IgD-negative memory B cell (primary cell): ENCODE measurements at regions not wholly inside any gene's neighbourhood (a gene's known extent, or its start where the extent isn't known, plus 50 kb on each side); places are given as distances from the start of the nearest gene placed in this dataset.

ENCODE experiments used
- H3K27ac Mint-ChIP-seq, 3 donors: one replicate each; pipeline ENCODE4 v1.8.0; 2020 to 2022; ENCODE audit warnings: mild to moderate bottlenecking in 3 of 3, mixed read lengths in 3 of 3, moderate library complexity in 1 of 3
- H3K27me3 Mint-ChIP-seq: one replicate; pipeline ENCODE4 v1.8.0; 2021; ENCODE audit warnings: mixed read lengths
- H3K36me3 Mint-ChIP-seq: one replicate; pipeline ENCODE4 v1.8.0; 2020; ENCODE audit warnings: mild to moderate bottlenecking, mixed read lengths
- H3K4me1 Mint-ChIP-seq, 3 donors: one replicate each; pipeline ENCODE4 v1.8.0; 2020 to 2022; ENCODE audit warnings: mixed read lengths in 3 of 3, mild to moderate bottlenecking in 1 of 3
- H3K4me3 Mint-ChIP-seq, 4 donors: one replicate each; pipeline ENCODE4 v1.8.0; 2020 to 2022; ENCODE audit warnings: mild to moderate bottlenecking in 4 of 4, mixed read lengths in 4 of 4, moderate library complexity in 3 of 4
- H3K9me3 Mint-ChIP-seq, 3 donors: one replicate each; pipeline ENCODE4 v1.8.0; 2020 to 2021; ENCODE audit warnings: mixed read lengths in 3 of 3, mild to moderate bottlenecking in 1 of 3

DNA sequence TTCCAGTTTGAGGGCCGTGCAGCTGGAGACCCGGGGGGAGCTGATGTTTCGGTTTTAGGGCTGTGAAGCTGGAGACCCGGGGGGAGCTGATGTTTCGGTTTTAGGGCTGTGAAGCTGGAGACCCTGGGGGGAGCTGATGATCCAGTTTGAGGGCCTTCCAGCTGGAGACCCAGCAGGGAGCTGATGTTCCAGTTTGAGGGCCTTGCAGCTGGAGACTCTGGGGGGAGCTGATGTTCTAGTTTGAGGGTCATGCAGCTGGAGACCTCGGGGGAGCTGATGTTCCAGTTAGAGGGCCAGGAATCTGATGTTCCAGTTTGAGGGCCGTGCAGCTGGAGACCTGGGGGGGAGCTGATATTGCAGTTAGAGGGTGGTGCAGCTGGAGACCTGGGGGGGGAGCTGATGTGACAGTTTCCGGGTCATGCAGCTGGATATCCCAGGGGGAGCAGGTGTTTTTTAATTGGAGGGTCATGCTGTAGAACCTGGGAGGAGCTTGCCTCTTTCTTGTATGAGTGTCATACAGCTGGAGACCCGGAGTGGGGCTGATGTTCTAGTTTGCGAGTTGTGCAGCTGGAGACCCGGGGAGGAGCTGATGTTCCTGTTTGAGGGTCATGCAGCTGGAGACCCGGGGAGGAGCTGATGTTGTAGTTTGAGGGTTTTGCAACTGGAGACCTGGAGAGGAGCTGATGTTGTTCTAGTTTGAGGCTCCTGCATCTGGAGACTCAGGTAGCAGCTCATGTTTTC lies 153.2 kb downstream of the RTP5 start:
- peaks cover 37% of the 10 kb centered on the region for H3K27me3 Mint-ChIP-seq
- H3K36me3 Mint-ChIP-seq: no peaks in the 10 kb centered on the region

DNA sequence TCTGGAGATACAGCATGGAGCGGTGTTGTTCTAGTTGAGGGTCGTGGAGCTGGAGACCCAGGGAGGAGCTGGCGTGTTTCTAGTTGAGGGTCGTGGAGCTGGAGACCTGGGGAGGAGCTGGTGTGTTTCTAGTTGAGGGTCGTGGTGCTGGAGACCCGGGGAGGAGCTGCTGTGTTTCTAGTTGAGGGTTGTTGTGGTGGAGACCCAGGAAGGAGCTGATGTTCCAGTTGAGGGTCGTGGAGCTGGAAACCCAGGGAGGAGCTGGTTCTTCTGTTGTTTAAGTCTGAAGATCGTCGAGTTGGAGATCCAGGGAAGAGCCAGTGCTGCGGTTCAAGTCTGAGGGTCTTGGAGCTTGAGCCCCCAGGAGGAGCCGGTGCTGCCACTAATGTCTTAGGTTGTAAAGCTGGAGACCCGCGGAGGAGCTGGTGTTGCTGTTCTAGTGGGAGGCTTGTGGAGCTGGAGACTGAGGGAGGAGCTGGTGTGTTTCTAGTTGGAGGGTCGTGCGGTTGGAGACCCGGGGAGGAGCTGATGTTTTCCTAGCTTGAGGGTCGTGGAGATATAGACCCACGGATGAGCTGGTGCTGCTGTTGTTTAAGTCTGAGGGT lies 155.3 kb downstream of the RTP5 start:
- Mint-ChIP-seq H3K27me3 (peaks cover 37% of the 10 kb centered on the region), H3K4me1 (peaks cover 8 to 14% (median 14%) of the 10 kb centered on the region in 3 donors), H3K36me3 (no peaks in the 10 kb centered on the region), H3K4me3 (no peak overlapping the region), H3K9me3 (no peaks in the 10 kb centered on the region), H3K27ac (peak overlapping the region; percentile 4 to 59 (median 38))

More for the DNA sequence above, 153.2 kb downstream of the RTP5 start:
- no peak overlapping the region for H3K4me3 Mint-ChIP-seq
- H3K27ac Mint-ChIP-seq: no peak overlapping the region
- H3K4me1 Mint-ChIP-seq: peaks cover 6 to 14% (median 9%) of the 10 kb centered on the region in 3 donors
- no peaks in the 10 kb centered on the region for H3K9me3 Mint-ChIP-seq

- peak overlapping the region in 2 of 4 donors; percentile 59 to 72 for H3K4me3 Mint-ChIP-seq
- H3K27ac Mint-ChIP-seq: no peak overlapping the region
- peaks cover 14 to 28% (median 23%) of the 10 kb centered on the region in 3 donors for H3K4me1 Mint-ChIP-seq
- no peaks in the 10 kb centered on the region for H3K9me3 Mint-ChIP-seq
- no peaks in the 10 kb centered on the region for H3K36me3 Mint-ChIP-seq
- H3K27me3 Mint-ChIP-seq: peaks cover 36% of the 10 kb centered on the region
Observed at GRCh38 chr2:242027676-242028450, 158.3 kb downstream of the RTP5 start.

GRCh38 chr2:242029422-242030225 lies 160.1 kb downstream of the RTP5 start:
- Mint-ChIP-seq H3K27me3 (peaks cover 40% of the 10 kb centered on the region), H3K36me3 (no peaks in the 10 kb centered on the region), H3K27ac (peak overlapping the region in 1 of 3 donors; percentile 32)

DNA sequence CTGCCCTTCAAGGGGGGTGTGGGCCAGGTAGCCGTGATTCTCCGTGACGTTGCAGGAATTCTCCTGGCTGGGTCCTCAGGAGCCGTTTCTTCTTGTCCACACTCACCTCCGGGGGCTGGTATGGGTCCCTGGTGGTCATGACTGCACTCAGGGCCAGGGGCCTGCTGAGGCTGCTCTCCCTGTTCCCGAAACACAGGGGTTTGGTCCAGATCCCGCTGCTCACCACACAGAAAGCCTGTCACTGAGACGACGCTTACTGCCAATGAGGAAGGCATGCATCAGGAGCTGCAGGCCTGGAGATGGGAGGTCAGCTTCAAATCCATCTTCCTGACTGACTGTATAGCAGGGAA lies 160.7 kb downstream of the RTP5 start:
- Mint-ChIP-seq H3K36me3 (no peaks in the 10 kb centered on the region), H3K27ac (peak overlapping the region in 2 of 3 donors; percentile 32 to 83), H3K4me1 (peaks cover 17 to 28% (median 21%) of the 10 kb centered on the region in 3 donors), H3K27me3 (peaks cover 36% of the 10 kb centered on the region), H3K4me3 (no peak overlapping the region), H3K9me3 (no peaks in the 10 kb centered on the region)

More at GRCh38 chr2:242029422-242030225, 160.1 kb downstream of the RTP5 start:
- H3K9me3 Mint-ChIP-seq: no peaks in the 10 kb centered on the region
- H3K4me3 Mint-ChIP-seq: peak overlapping the region in 1 of 4 donors; percentile 84
- peaks cover 17 to 28% (median 21%) of the 10 kb centered on the region in 3 donors for H3K4me1 Mint-ChIP-seq

DNA sequence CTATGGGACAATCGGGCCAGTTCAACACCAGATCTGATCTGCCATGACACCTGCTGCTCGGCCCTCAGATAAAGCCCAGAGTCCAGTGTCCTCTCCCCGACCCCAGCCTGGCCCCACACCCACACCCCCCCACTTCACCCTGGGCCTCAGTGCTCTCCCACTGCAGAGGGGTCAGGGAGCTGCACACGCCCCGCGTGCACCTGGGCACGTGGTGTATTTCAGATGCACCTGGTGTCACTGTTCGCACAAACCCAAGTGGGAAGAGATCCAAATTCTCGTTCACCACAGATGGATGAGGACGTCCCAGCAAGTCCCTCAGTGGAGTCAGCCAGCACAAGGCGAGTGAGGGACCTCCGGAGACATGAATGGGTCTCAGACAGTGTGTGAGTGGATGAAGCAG lies 161.3 kb downstream of the RTP5 start:
- peak overlapping the region in 2 of 4 donors; percentile 71 to 79 for H3K4me3 Mint-ChIP-seq
- H3K27ac Mint-ChIP-seq: peak overlapping the region in 1 of 3 donors; percentile 83
- no peaks in the 10 kb centered on the region for H3K9me3 Mint-ChIP-seq
- H3K27me3 Mint-ChIP-seq: peaks cover 33% of the 10 kb centered on the region
- H3K36me3 Mint-ChIP-seq: peaks cover 1% of the 10 kb centered on the region
- H3K4me1 Mint-ChIP-seq: peaks cover 17 to 28% (median 21%) of the 10 kb centered on the region in 3 donors

DNA sequence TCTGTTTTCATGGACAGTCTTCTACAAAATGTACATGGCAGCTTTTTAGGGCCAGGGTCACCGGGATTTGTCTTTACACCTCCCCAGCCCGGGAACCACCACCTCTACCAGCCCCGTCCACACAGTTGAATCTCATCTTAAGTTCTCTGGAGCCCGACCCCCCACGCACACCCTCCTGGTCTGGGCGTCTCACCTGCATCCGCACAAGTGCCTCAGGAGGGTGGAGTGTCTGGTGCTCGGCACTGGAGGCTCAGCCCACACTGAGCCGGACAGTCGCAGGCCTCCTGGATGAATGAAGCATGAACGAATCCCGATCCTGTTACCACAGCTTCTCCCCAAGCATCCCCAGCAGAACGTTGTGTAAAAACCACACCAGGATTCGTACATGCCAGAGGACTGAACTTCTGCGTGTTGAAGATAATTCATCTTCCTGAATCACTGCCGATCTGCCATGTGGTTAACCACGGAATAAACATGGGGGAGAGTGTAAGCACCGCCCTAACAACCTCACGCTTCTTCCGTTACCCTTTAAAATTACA lies 162.0 kb downstream of the RTP5 start:
- Mint-ChIP-seq H3K27me3 (peaks cover 33% of the 10 kb centered on the region), H3K36me3 (peaks cover 3% of the 10 kb centered on the region), H3K9me3 (no peaks in the 10 kb centered on the region), H3K4me3 (peak overlapping the region in 3 of 4 donors; percentile 71 to 92 (median 79)), H3K27ac (peak overlapping the region in 1 of 3 donors; percentile 83), H3K4me1 (peaks cover 17 to 28% (median 21%) of the 10 kb centered on the region in 3 donors)

DNA sequence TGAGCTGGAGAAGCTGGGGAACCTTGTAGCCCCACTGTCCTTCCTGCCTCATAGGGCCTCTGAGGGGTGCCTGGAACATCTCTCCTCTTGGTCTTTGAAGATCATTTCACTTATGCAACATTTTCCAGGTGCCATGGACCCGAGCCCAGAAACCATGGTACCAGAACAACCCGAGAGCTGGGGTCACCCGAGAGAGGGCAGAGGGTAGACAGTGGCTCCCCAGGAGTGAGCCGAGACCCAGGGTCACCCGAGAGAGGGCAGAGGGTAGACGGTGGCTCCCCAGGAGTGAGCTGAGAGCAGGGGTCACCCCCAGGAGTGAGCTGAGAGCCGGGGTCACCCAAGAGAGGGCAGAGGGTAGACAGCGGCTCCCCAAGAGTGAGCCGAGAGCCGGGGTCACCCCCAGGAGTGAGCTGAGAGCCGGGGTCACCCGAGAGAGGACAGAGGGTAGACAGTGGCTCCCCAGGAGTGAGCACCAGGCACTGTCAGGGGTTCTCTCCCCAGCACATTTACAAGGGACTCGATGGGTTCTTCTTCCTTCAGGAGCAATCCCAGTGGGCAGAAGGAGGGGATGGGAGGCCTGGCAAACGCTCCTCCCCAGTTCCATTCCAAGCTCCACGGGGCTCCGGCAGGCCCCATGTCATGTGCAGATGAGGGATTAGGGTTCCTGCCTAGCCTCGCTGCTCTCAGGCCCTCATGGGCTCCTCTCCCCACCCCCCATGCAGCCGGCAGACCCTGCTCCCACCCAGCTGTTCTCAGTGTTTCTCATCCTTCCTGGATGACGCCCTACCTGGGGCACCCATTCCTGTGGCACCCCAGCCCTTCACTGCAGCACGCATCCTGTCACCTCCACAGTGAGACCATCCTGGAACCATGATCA lies 163.5 kb downstream of the RTP5 start:
- H3K27me3 Mint-ChIP-seq: peaks cover 40% of the 10 kb centered on the region
- no peak overlapping the region for H3K4me3 Mint-ChIP-seq
- H3K27ac Mint-ChIP-seq: peak overlapping the region in 1 of 3 donors; percentile 76
- no peaks in the 10 kb centered on the region for H3K9me3 Mint-ChIP-seq
- H3K4me1 Mint-ChIP-seq: peaks cover 17 to 28% (median 21%) of the 10 kb centered on the region in 3 donors
- H3K36me3 Mint-ChIP-seq: peaks cover 3% of the 10 kb centered on the region

DNA sequence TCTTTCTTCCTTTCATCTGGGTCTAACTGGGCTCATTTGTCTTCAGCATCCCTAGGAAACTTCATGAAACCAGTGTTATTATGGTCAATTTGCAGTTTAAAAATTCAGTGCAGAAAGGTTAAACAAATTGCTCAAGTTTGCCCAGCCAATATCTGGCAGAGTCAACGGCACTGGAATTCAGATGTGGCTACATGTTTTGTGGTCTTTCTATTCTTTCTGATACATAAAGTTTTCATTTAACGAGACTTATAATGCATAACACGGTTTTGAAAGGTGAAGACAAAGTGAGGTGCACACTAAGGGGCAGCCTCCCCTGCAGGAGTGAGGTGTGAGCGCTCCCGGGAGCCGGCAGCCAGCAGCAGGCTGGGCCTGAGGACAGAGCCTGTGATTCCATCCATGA lies 164.6 kb downstream of the RTP5 start:
- Mint-ChIP-seq H3K4me1 (peaks cover 17 to 27% (median 24%) of the 10 kb centered on the region in 3 donors), H3K27ac (no peak overlapping the region), H3K4me3 (no peak overlapping the region), H3K27me3 (peaks cover 45% of the 10 kb centered on the region), H3K9me3 (no peaks in the 10 kb centered on the region), H3K36me3 (peaks cover 3% of the 10 kb centered on the region)

DNA sequence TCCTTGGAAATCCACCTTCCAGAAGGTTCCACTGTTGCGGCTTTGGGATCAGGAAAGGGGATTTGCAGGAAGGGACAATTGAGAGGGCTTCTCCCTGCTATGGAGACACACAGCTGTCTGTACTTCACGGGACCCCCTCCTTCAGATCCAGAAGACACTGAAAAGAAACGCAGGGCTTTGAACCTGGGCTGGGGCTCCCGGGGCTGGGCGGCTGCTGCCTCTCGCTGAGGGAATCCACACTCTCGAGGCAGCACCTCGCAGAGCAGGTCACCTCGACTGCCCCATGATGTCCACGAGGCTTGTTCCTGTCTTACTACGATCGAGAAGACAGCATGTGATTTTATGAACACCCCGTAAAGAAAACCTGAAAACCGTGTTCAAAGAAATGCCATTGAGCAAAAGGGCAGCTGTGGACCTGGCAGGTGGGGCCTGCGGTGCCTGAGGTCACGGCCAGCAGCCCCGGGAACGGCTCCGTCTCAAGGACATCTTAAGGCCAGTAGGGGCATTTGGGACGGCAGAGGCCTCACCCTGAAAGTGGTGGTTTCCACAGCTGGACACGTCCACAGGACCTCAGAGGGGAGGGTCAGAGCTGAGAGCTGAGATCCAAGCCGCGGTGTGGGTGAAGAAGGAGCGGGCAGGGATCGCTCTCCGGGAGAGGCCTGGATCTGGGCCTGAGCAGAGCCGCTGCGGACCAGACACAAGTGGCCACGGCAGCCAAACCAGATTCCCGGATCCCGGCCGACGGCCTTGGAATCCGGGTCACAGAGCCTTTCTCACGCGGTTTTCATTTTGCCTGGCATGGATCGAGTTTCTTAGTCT lies 165.7 kb downstream of the RTP5 start:
- no peak overlapping the region for H3K27ac Mint-ChIP-seq
- H3K27me3 Mint-ChIP-seq: peaks cover 45% of the 10 kb centered on the region
- H3K9me3 Mint-ChIP-seq: no peaks in the 10 kb centered on the region
- H3K4me1 Mint-ChIP-seq: peaks cover 12 to 17% (median 16%) of the 10 kb centered on the region in 3 donors
- H3K4me3 Mint-ChIP-seq: peak overlapping the region in 1 of 4 donors; percentile 74
- H3K36me3 Mint-ChIP-seq: peaks cover 3% of the 10 kb centered on the region

- H3K4me1 Mint-ChIP-seq: peaks cover 9 to 15% (median 11%) of the 10 kb centered on the region in 3 donors
- peaks cover 3% of the 10 kb centered on the region for H3K36me3 Mint-ChIP-seq
- no peaks in the 10 kb centered on the region for H3K9me3 Mint-ChIP-seq
- H3K27me3 Mint-ChIP-seq: peaks cover 38% of the 10 kb centered on the region
- no peak overlapping the region for H3K27ac Mint-ChIP-seq
- H3K4me3 Mint-ChIP-seq: peak overlapping the region in 1 of 4 donors; percentile 20
Observed at GRCh38 chr2:242035858-242036652, 166.5 kb downstream of the RTP5 start.

DNA sequence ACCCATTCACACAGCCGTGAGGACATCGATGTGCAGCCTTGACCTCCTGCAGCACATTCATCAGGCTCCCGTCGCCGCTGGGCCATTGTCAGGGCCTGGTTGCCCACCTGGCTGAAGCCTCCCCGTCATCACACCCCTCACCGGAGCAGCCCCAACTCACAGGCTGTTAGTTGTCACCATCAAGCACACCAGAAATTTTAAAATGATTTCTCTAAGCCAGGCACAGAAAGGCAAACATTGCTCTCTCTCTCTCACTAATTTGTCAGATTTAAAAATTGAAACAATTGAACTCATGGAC lies 167.1 kb downstream of the RTP5 start:
- H3K4me3 Mint-ChIP-seq: peak overlapping the region in 1 of 4 donors; percentile 20
- H3K27ac Mint-ChIP-seq: no peak overlapping the region
- peaks cover 4% of the 10 kb centered on the region for H3K36me3 Mint-ChIP-seq
- H3K4me1 Mint-ChIP-seq: peaks cover 4 to 10% (median 7%) of the 10 kb centered on the region in 3 donors
- H3K27me3 Mint-ChIP-seq: peaks cover 32% of the 10 kb centered on the region
- no peaks in the 10 kb centered on the region for H3K9me3 Mint-ChIP-seq
